ENCODE measurements at regions not wholly inside any gene's neighbourhood (a gene's known extent, or its start where the extent isn't known, plus 50 kb on each side); places are given as distances from the start of the nearest gene placed in this dataset.

DNA sequence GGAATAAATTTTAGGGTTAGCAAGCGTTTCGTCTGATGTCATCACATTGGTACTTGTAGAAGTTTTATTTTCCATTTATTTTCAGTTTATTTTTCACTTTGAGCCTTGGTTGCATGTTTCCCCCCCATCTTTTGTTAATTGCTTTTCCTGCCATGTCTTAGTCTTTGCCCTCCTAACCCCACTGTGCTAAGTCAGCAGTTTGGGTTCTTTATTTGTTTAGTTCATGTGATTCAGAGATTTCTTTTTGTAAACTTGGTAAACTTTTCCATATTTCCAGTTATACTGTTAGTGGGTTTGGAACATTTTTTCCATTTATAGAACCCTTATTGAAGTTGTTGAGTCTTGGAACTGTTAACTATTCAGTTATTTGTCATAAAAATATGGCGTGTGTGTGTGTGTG is 252.9 kb upstream of the ANKH start:
- H3K27ac Mint-ChIP-seq (ENCODE audit: unreplicated experiment) = no peak overlapping the region
- peaks cover 4% of the 10 kb centered on the region for H3K27me3 Mint-ChIP-seq (ENCODE audit: low read depth, unreplicated experiment)
- Histone ChIP-seq H3K27me3 (ENCODE audit: insufficient read depth, low read length) (peaks cover 2% of the 10 kb centered on the region), H2AFZ (ENCODE audit: low read depth, low read length) (no peak overlapping the region), H4K20me1 (ENCODE audit: insufficient read depth, low read length) (no peaks in the 10 kb centered on the region), H3K27ac (ENCODE audit: low read depth, low read length) (no peak overlapping the region), H3K4me3 (ENCODE audit: insufficient read depth, low read depth, low read length) (no peak overlapping the region), H3K4me2 (ENCODE audit: low read length) (no peak overlapping the region), H3K4me1 (ENCODE audit: insufficient read depth, low read length) (no peaks in the 10 kb centered on the region), H3K36me3 (ENCODE audit: insufficient read depth, low read length) (no peaks in the 10 kb centered on the region), H3K9ac (ENCODE audit: low read length) (no peak overlapping the region), H3K79me2 (ENCODE audit: insufficient read depth, low read length) (no peaks in the 10 kb centered on the region), H3K9me3 (ENCODE audit: insufficient read depth, low read depth, low read length) (no peaks in the 10 kb centered on the region)
- DNase-seq (ENCODE audit: low read depth) = no peak
- FAIRE-seq = no peak
- TF ChIP-seq CTCF (IDR thresholded peaks at IDR 0.05; ENCODE audit: insufficient read depth, low read depth, low read length) (no peak), EZH2 (IDR thresholded peaks at IDR 0.05; ENCODE audit: insufficient read depth, low read length) (no peak)
- no peaks in the 10 kb centered on the region for H3K4me1 Mint-ChIP-seq (ENCODE audit: low read depth, unreplicated experiment)
- H3K9me3 Mint-ChIP-seq (ENCODE audit: unreplicated experiment) = peaks cover 8% of the 10 kb centered on the region
- no peaks in the 10 kb centered on the region for H3K36me3 Mint-ChIP-seq (ENCODE audit: low read depth, unreplicated experiment)
- H3K4me3 Mint-ChIP-seq (ENCODE audit: unreplicated experiment) = no peak overlapping the region

DNA sequence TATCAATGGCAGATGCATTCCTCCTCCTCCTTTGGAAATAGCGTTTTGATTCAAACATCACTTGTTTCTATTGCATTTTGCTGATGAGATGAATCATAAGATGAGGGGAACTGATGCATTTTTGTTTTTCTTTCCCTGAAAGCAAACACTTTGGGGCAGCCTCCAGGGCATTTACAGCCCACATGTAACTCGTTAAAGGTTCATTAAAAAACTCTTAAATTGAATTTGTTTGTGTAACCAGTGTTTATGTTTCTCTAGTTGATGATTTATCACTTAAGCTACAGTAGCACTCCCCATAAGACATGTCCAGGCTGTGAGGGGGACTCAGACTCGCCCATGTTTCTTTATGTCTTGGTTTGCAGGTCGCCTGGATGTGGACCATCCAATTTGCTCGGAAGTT is 246.1 kb upstream of the ANKH start:
- Mint-ChIP-seq H3K9me3 (ENCODE audit: unreplicated experiment) (peaks cover 8% of the 10 kb centered on the region), H3K4me3 (ENCODE audit: unreplicated experiment) (no peak overlapping the region), H3K4me1 (ENCODE audit: low read depth, unreplicated experiment) (no peaks in the 10 kb centered on the region), H3K27me3 (ENCODE audit: low read depth, unreplicated experiment) (peaks cover 2% of the 10 kb centered on the region), H3K27ac (ENCODE audit: unreplicated experiment) (no peak overlapping the region), H3K36me3 (ENCODE audit: low read depth, unreplicated experiment) (no peaks in the 10 kb centered on the region)
- no peak overlapping the region for H3K9ac ChIP-seq (ENCODE audit: low read length)
- no peaks in the 10 kb centered on the region for H3K4me1 ChIP-seq (ENCODE audit: insufficient read depth, low read length)
- no peak for DNase-seq (ENCODE audit: low read depth)
- TF ChIP-seq EZH2 (IDR thresholded peaks at IDR 0.05; ENCODE audit: insufficient read depth, low read length) (no peak), CTCF (IDR thresholded peaks at IDR 0.05; ENCODE audit: insufficient read depth, low read depth, low read length) (no peak)
- H3K36me3 ChIP-seq (ENCODE audit: insufficient read depth, low read length) = no peaks in the 10 kb centered on the region
- no peak overlapping the region for H3K27ac ChIP-seq (ENCODE audit: low read depth, low read length)
- H3K4me3 ChIP-seq (ENCODE audit: insufficient read depth, low read depth, low read length) = no peak overlapping the region
- no peak overlapping the region for H3K4me2 ChIP-seq (ENCODE audit: low read length)
- H3K9me3 ChIP-seq (ENCODE audit: insufficient read depth, low read depth, low read length) = no peaks in the 10 kb centered on the region
- FAIRE-seq = no peak
- no peaks in the 10 kb centered on the region for H4K20me1 ChIP-seq (ENCODE audit: insufficient read depth, low read length)
- no peak overlapping the region for H2AFZ ChIP-seq (ENCODE audit: low read depth, low read length)
- peaks cover 2% of the 10 kb centered on the region for H3K27me3 ChIP-seq (ENCODE audit: insufficient read depth, low read length)
- no peaks in the 10 kb centered on the region for H3K79me2 ChIP-seq (ENCODE audit: insufficient read depth, low read length)

DNA sequence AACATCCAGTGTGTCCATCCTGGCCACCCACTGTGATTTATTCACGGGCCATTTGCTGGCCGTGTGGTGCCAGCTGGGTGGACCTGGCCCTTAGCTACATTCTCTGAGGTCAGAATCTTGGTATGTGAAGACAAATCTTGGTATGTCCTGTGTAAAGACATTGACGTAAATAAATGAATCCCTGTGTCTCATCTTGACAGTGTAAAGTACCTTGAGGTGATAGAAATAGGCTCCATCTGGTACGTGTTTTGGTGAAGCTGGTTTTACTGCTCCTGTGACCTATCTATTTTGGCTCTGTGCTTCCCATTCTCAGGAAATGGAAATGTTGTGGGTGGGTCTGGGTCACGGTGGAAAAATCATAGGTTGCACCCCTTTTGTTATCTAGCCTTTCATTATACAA is 245.4 kb upstream of the ANKH start:
- no peaks in the 10 kb centered on the region for H3K4me1 ChIP-seq (ENCODE audit: insufficient read depth, low read length)
- no peaks in the 10 kb centered on the region for H3K9me3 ChIP-seq (ENCODE audit: insufficient read depth, low read depth, low read length)
- H3K4me3 Mint-ChIP-seq (ENCODE audit: unreplicated experiment) = no peak overlapping the region
- no peak overlapping the region for H3K27ac ChIP-seq (ENCODE audit: low read depth, low read length)
- H3K36me3 Mint-ChIP-seq (ENCODE audit: low read depth, unreplicated experiment) = no peaks in the 10 kb centered on the region
- TF ChIP-seq CTCF (IDR thresholded peaks at IDR 0.05; ENCODE audit: insufficient read depth, low read depth, low read length) = no peak
- no peak for TF ChIP-seq EZH2 (IDR thresholded peaks at IDR 0.05; ENCODE audit: insufficient read depth, low read length)
- H3K79me2 ChIP-seq (ENCODE audit: insufficient read depth, low read length) = no peaks in the 10 kb centered on the region
- no peaks in the 10 kb centered on the region for H3K36me3 ChIP-seq (ENCODE audit: insufficient read depth, low read length)
- H4K20me1 ChIP-seq (ENCODE audit: insufficient read depth, low read length) = no peaks in the 10 kb centered on the region
- DNase-seq (ENCODE audit: low read depth) (no peak), FAIRE-seq (no peak)
- H3K27ac Mint-ChIP-seq (ENCODE audit: unreplicated experiment) = no peak overlapping the region
- no peak overlapping the region for H3K9ac ChIP-seq (ENCODE audit: low read length)
- no peak overlapping the region for H3K4me3 ChIP-seq (ENCODE audit: insufficient read depth, low read depth, low read length)
- H2AFZ ChIP-seq (ENCODE audit: low read depth, low read length) = no peak overlapping the region
- H3K27me3 ChIP-seq (ENCODE audit: insufficient read depth, low read length) = peaks cover 2% of the 10 kb centered on the region
- H3K4me2 ChIP-seq (ENCODE audit: low read length) = no peak overlapping the region
- H3K27me3 Mint-ChIP-seq (ENCODE audit: low read depth, unreplicated experiment) = peaks cover 2% of the 10 kb centered on the region
- H3K4me1 Mint-ChIP-seq (ENCODE audit: low read depth, unreplicated experiment) = no peaks in the 10 kb centered on the region
- H3K9me3 Mint-ChIP-seq (ENCODE audit: unreplicated experiment) = peaks cover 8% of the 10 kb centered on the region

Data from astrocyte (in vitro differentiated cells and primary cell).